IMR-90 (cell line): ENCODE measurements at regions not wholly inside any gene's neighbourhood (a gene's known extent, or its start where the extent isn't known, plus 50 kb on each side); places are given as distances from the start of the nearest gene placed in this dataset.

Experiments
- ATAC-seq: fragments of 200-7000 bp; cut with Tn5 transposase; 2 replicates; pipeline ENCODE4 v1.9.1; 2020; ENCODE audit warnings: low read depth, mild to moderate bottlenecking, moderate library complexity
- BruUV-seq: library from RNA; stranded (reverse); fragments of 400-500 nt; replicated peaks from 2 replicates; lab custom pipeline; 2021; lab: Mats Ljungman, UMichigan
- CTCF ChIA-PET: fragments of 300-600 bp; formaldehyde crosslinking; extraction: SDS; loops from one replicate; lab custom pipeline; 2021; ENCODE audit warnings: antibody characterized with exemption; lab: Yijun Ruan, JAX
- POLR2A ChIA-PET: fragments of 300-600 bp; sonication (Branson Sonifier 250); formaldehyde crosslinking; loops from one replicate; lab custom pipeline; 2022; ENCODE audit warnings: antibody characterized with exemption; ENCODE audit not compliant: unreplicated experiment; lab: Charles Lee
- DNase-seq: peaks from one replicate; pipeline ENCODE4 v3.0.0; 2013
- H2AFZ ChIP-seq: replicated peaks from 2 replicates; pipeline ENCODE3; 2013; ENCODE audit warnings: low read length, mild to moderate bottlenecking; ENCODE audit not compliant: poor library complexity
- H2AK5ac ChIP-seq: 2 replicates; pipeline ENCODE4 v1.6.1; 2013; ENCODE audit warnings: low read depth, low read length, inconsistent platforms
- H2AK9ac ChIP-seq: replicated peaks from 2 replicates; pipeline ENCODE3; 2013; ENCODE audit warnings: mild to moderate bottlenecking, low read depth, low read length, moderate library complexity; ENCODE audit not compliant: poor library complexity
- H2BK120ac ChIP-seq: 2 replicates; pipeline ENCODE4 v1.6.1; 2013; ENCODE audit warnings: low read depth, low read length, inconsistent platforms
- H2BK15ac ChIP-seq: 3 replicates; pipeline ENCODE4 v1.6.1; 2013; ENCODE audit warnings: low read depth, low read length, inconsistent platforms
- H2BK20ac ChIP-seq: 2 replicates; pipeline ENCODE4 v1.6.1; 2013; ENCODE audit warnings: low read depth, mild to moderate bottlenecking, inconsistent platforms, low read length, moderate library complexity
- H2BK5ac ChIP-seq: 2 replicates; pipeline ENCODE4 v1.6.1; 2013; ENCODE audit warnings: mild to moderate bottlenecking, low read depth, low read length, inconsistent platforms; ENCODE audit not compliant: poor library complexity, severe bottlenecking
- H3K14ac ChIP-seq: replicated peaks from 2 replicates; pipeline ENCODE4 v1.6.1; 2013; ENCODE audit warnings: low read depth, low read length, inconsistent platforms
- H3K18ac ChIP-seq: 2 replicates; pipeline ENCODE4 v1.6.1; 2013; ENCODE audit warnings: low read depth, low read length, control low read depth
- H3K23ac ChIP-seq: 2 replicates; pipeline ENCODE4 v1.6.1; 2013; ENCODE audit warnings: low read depth, low read length, inconsistent platforms
- H3K27ac ChIP-seq: 2 replicates; pipeline ENCODE4 v1.5.1; 2013; ENCODE audit warnings: mild to moderate bottlenecking, control low read depth, low read length; ENCODE audit not compliant: insufficient read depth
- H3K27me3 ChIP-seq: 2 replicates; pipeline ENCODE4 v1.6.1; 2013; ENCODE audit warnings: low read length; ENCODE audit not compliant: control insufficient read depth, insufficient read depth
- H3K36me3 ChIP-seq: 2 replicates; pipeline ENCODE4 v1.6.1; 2013; ENCODE audit warnings: low read length, mixed read lengths; ENCODE audit not compliant: control insufficient read depth, insufficient read depth
- H3K4ac ChIP-seq: 2 replicates; pipeline ENCODE4 v1.6.1; 2013; ENCODE audit warnings: low read depth, low read length, inconsistent platforms
- H3K4me1 ChIP-seq: 2 replicates; pipeline ENCODE4 v1.6.1; 2013; ENCODE audit warnings: low read length, mixed read lengths; ENCODE audit not compliant: control insufficient read depth, insufficient read depth
- H3K4me2 ChIP-seq: 2 replicates; pipeline ENCODE4 v1.6.1; 2013; ENCODE audit warnings: low read depth, mild to moderate bottlenecking, control low read depth, low read length, moderate library complexity
- H3K4me3 ChIP-seq: 2 replicates; pipeline ENCODE4 v1.5.1; 2013; ENCODE audit warnings: low read depth, mild to moderate bottlenecking, control low read depth, low read length, moderate library complexity; ENCODE audit not compliant: insufficient read depth
- H3K56ac ChIP-seq: 2 replicates; pipeline ENCODE4 v1.6.1; 2013; ENCODE audit warnings: low read length, inconsistent platforms; ENCODE audit not compliant: insufficient read depth; ENCODE audit errors: extremely low read depth
- H3K79me1 ChIP-seq, 2 experiments: 2 replicates each; pipeline ENCODE4 v1.6.1; 2013; ENCODE audit warnings: low read length in 2 of 2, inconsistent platforms in 1 of 2, low read depth in 1 of 2
- H3K9ac ChIP-seq: 2 replicates; pipeline ENCODE4 v1.6.1; 2013; ENCODE audit warnings: low read depth, low read length, control low read depth
- H3K9me1 ChIP-seq: 2 replicates; pipeline ENCODE4 v1.6.1; 2013; ENCODE audit warnings: low read length, inconsistent platforms; ENCODE audit not compliant: insufficient read depth
- H3K9me3 ChIP-seq: 2 replicates; pipeline ENCODE4 v1.6.1; 2013; ENCODE audit warnings: low read length; ENCODE audit not compliant: control insufficient read depth, insufficient read depth
- H4K20me1 ChIP-seq: 2 replicates; pipeline ENCODE4 v1.6.1; 2013; ENCODE audit warnings: low read length, inconsistent platforms; ENCODE audit not compliant: insufficient read depth
- H4K5ac ChIP-seq: 2 replicates; pipeline ENCODE4 v1.6.1; 2013; ENCODE audit warnings: mild to moderate bottlenecking, low read depth, low read length, control low read depth
- H4K8ac ChIP-seq, 2 experiments: 2 replicates each; pipeline ENCODE4 v1.6.1; 2013; ENCODE audit warnings: low read depth in 2 of 2, low read length in 2 of 2, control low read depth in 1 of 2, inconsistent platforms in 1 of 2
- H4K91ac ChIP-seq: 2 replicates; pipeline ENCODE4 v1.6.1; 2013; ENCODE audit warnings: low read depth, low read length, inconsistent platforms; ENCODE audit not compliant: insufficient read depth
- CEBPB ChIP-seq: IDR thresholded peaks from 2 replicates; pipeline ENCODE4 v1.6.1; 2012; ENCODE audit warnings: low read depth, low read length, improper control_type of control experiment
- CTCF ChIP-seq: conservative IDR thresholded peaks from 2 replicates; pipeline ENCODE4 v1.5.1; 2012; ENCODE audit warnings: mild to moderate bottlenecking, low read depth, low read length, improper control_type of control experiment
- MAZ ChIP-seq: IDR thresholded peaks from 2 replicates; pipeline ENCODE4 v1.6.1; 2012; ENCODE audit warnings: low read depth, mild to moderate bottlenecking, low read length, improper control_type of control experiment, moderate library complexity, borderline replicate concordance
- MXI1 ChIP-seq: IDR thresholded peaks from 2 replicates; pipeline ENCODE4 v1.6.1; 2012; ENCODE audit warnings: low read depth, mild to moderate bottlenecking, low read length, moderate library complexity, borderline replicate concordance
- NFE2L2 ChIP-seq: fragments of 150-350 bp; IDR thresholded peaks from 2 replicates; pipeline ENCODE4 v1.6.1; 2016; ENCODE audit warnings: low read depth, mild to moderate bottlenecking, low read length
- POLR2A ChIP-seq: IDR thresholded peaks from 2 replicates; pipeline ENCODE4 v1.6.1; 2012; ENCODE audit warnings: mild to moderate bottlenecking, low read depth, low read length
- RAD21 ChIP-seq: IDR thresholded peaks from 2 replicates; pipeline ENCODE4 v1.6.1; 2012; ENCODE audit warnings: low read length, improper control_type of control experiment
- RCOR1 ChIP-seq: IDR thresholded peaks from 2 replicates; pipeline ENCODE4 v1.6.1; 2012; ENCODE audit warnings: mild to moderate bottlenecking, low read length, improper control_type of control experiment; ENCODE audit not compliant: insufficient replicate concordance
- RFX5 ChIP-seq: IDR thresholded peaks from 2 replicates; pipeline ENCODE4 v1.8.0; 2012; ENCODE audit warnings: low read depth, mild to moderate bottlenecking, low read length, moderate library complexity
- SMC3 ChIP-seq: fragments of 150-350 bp; IDR thresholded peaks from 2 replicates; pipeline ENCODE4 v1.6.1; 2016; ENCODE audit warnings: low read depth, mild to moderate bottlenecking, antibody characterized with exemption, low read length, moderate library complexity
- USF2 ChIP-seq: fragments of 150-350 bp; IDR thresholded peaks from 2 replicates; pipeline ENCODE4 v1.6.1; 2017; ENCODE audit warnings: mild to moderate bottlenecking, antibody characterized with exemption, low read length, low read depth
- WGBS, 2 experiments: methylation state at CpG; one replicate each; pipeline versions ENCODE4 v1.1.5 to v1.1.7; 2013; ENCODE audit warnings: missing lambda C conversion rate in 2 of 2; ENCODE audit not compliant: insufficient read length in 1 of 2; ENCODE audit errors: extremely low coverage in 2 of 2; 5-methylcytosine and 5-hydroxymethylcytosine counted together
- dilution Hi-C: fragments of 300-500 bp; cut with HindIII; formaldehyde crosslinking; loops from one replicate; pipeline ENCODE4 v1.14.3; 2018; ENCODE audit warnings: low sequenced_read_pairs; ENCODE audit not compliant: unreplicated experiment
- in situ Hi-C: fragments of 300-500 bp; cut with MboI; formaldehyde crosslinking; loops from 3 replicates; pipeline ENCODE4 v1.14.3; 2019; ENCODE audit warnings: low sequenced_read_pairs, inconsistent platforms, mixed read lengths
- intact Hi-C: fragments of 100-400 bp; cut with micrococcal nuclease; formaldehyde crosslinking; loops from 2 replicates; pipeline ENCODE4 v1.10.0; 2022

- Histone ChIP-seq H3K9ac (no peak overlapping the region), H4K20me1 (no peaks in the 10 kb centered on the region), H3K4me1 (0 out of 2 replicates have a peak, but pooled peaks cover 2% of the 10 kb centered on the region), H2BK20ac (no peak overlapping the region), H3K23ac (no peak overlapping the region), H2AK9ac (no peak overlapping the region), H4K91ac (no peak overlapping the region), H3K18ac (no peak overlapping the region), H3K14ac (no peak overlapping the region), H3K27ac (no peak overlapping the region), H4K8ac (no peak overlapping the region), H3K4me2 (no peak overlapping the region), H3K4me3 (no peak overlapping the region), H3K4ac (no peak overlapping the region), H2AFZ (no peak overlapping the region), H4K5ac (no peak overlapping the region), H3K36me3 (no peaks in the 10 kb centered on the region), H3K56ac (no peak overlapping the region), H3K9me3 (no peaks in the 10 kb centered on the region), H2AK5ac (no peak overlapping the region), H2BK15ac (no peak overlapping the region), H2BK120ac (no peak overlapping the region), H3K27me3 (no peaks in the 10 kb centered on the region), H3K79me1 (no peaks in the 10 kb centered on the region), H3K9me1 (no peaks in the 10 kb centered on the region), H2BK5ac (no peak overlapping the region)
- in situ Hi-C loops = no loop called here
- ChIA-PET POLR2A (no interaction called here), CTCF (no interaction called here)
- no TSS peak for BruUV-seq
- ATAC-seq = no peak
- WGBS, 2 experiments = 100% methylated on average over 1 of the region's 1 CpG; no CpG with 5 or more reads in 1 of the 2 experiments
- dilution Hi-C loops = no loop called here
- no peak for DNase-seq
- intact Hi-C loops = no loop called here
- TF ChIP-seq RCOR1 (no peak), MXI1 (no peak), RAD21 (no peak), RFX5 (no peak), USF2 (no peak), NFE2L2 (no peak), POLR2A (no peak), CTCF (no peak), SMC3 (no peak), CEBPB (no peak), MAZ (no peak)
These were observed 449.3 kb upstream of the CITED2 start for GRCh38 chr6:139823808-139824126.
